Motor neuron (in vitro differentiated cells): ENCODE measurements at regions not wholly inside any gene's neighbourhood (a gene's known extent, or its start where the extent isn't known, plus 50 kb on each side); places are given as distances from the start of the nearest gene placed in this dataset.

ENCODE experiments used
- ATAC-seq, 8 experiments: fragments of 200-7000 bp; cut with Tn5 transposase; replicated peaks in 6 of 8; 2 replicates each; pipeline ENCODE4 v1.8.0; 2021; ENCODE audit warnings: mild to moderate bottlenecking in 8 of 8, moderate library complexity in 8 of 8
- H3K27ac ChIP-seq, 2 donors: fragments of 250-450 bp; sonication (Bioruptor Pico); 2 replicates each; pipeline ENCODE4 v1.9.0; 2021; ENCODE audit warnings: antibody characterized with exemption in 2 of 2, mild to moderate bottlenecking in 2 of 2, moderate library complexity in 1 of 2
- H3K4me1 ChIP-seq, 2 donors: fragments of 250-450 bp; sonication (Bioruptor Pico); replicated peaks in 1 of 2; 2 replicates each; pipeline ENCODE4 v1.6.1; 2021; ENCODE audit warnings: antibody characterized with exemption in 2 of 2, mild to moderate bottlenecking in 2 of 2, moderate library complexity in 1 of 2
- H3K4me3 ChIP-seq, 5 donors: fragments of 250-450 bp; sonication (Bioruptor Pico); 2 replicates each; pipeline ENCODE4 v1.9.0; 2021; ENCODE audit warnings: antibody characterized with exemption in 5 of 5, mild to moderate bottlenecking in 5 of 5, moderate library complexity in 4 of 5
- WGBS, 10 experiments: fragments of 450-650 bp; shearing (Covaris generic); methylation state at CpG; one replicate each; pipeline ENCODE4 v1.0.0; 2022; 5-methylcytosine and 5-hydroxymethylcytosine counted together
- in situ Hi-C, 9 experiments: fragments of 400-800 bp; cut with MboI; loops; one replicate each; pipeline ENCODE4 v1.15.0; 2021; ENCODE audit warnings: low sequenced_read_pairs in 9 of 9, low pct_unique_long_range_greater_than_20kb in 2 of 9; ENCODE audit not compliant: unreplicated experiment in 9 of 9

GRCh38 chr12:90854136-90854689 is 100.8 kb downstream of the CCER1 start:
- in situ Hi-C loops = no loop called here
- H3K27ac ChIP-seq = no peak overlapping the region
- peaks cover 0 to 4% of the 10 kb centered on the region in 2 donors for H3K4me1 ChIP-seq
- no peak overlapping the region for H3K4me3 ChIP-seq
- 6 to 53% (median 28%) methylated on average over 2 to 8 of the region's 8 CpGs for WGBS, 10 experiments
- peak in 6 of 8 experiments; percentile 45 to 66 (median 58) for ATAC-seq

GRCh38 chr12:90851800-90852718 is 102.9 kb downstream of the CCER1 start:
- no peak overlapping the region for H3K4me3 ChIP-seq
- WGBS, 10 experiments = 58 to 100% (median 74%) methylated on average over 1 to 2 of the region's 2 CpGs
- H3K4me1 ChIP-seq = no peaks in the 10 kb centered on the region
- H3K27ac ChIP-seq = no peak overlapping the region
- in situ Hi-C loops = no loop called here
- no peak for ATAC-seq

- no peaks in the 10 kb centered on the region for H3K4me1 ChIP-seq
- no peak overlapping the region for H3K27ac ChIP-seq
- WGBS, 10 experiments = 36 to 80% (median 56%) methylated on average over 1 to 4 of the region's 4 CpGs; no CpG with 5 or more reads in 1 of the 10 experiments
- in situ Hi-C loops = no loop called here
- no peak overlapping the region for H3K4me3 ChIP-seq
- no peak for ATAC-seq
Measured at GRCh38 chr12:90842477-90842876, 112.5 kb downstream of the CCER1 start.

- H3K4me3 ChIP-seq = no peak overlapping the region
- no peaks in the 10 kb centered on the region for H3K4me1 ChIP-seq
- ATAC-seq = no peak
- no peak overlapping the region for H3K27ac ChIP-seq
- in situ Hi-C loops = no loop called here
Measured at GRCh38 chr12:90841336-90841735, 113.6 kb downstream of the CCER1 start.

GRCh38 chr12:90839346-90839745 is 115.6 kb downstream of the CCER1 start:
- in situ Hi-C loops = no loop called here
- no peak for ATAC-seq
- Histone ChIP-seq H3K4me1 (no peaks in the 10 kb centered on the region), H3K27ac (no peak overlapping the region), H3K4me3 (no peak overlapping the region)

- no peak for ATAC-seq
- Histone ChIP-seq H3K27ac (no peak overlapping the region), H3K4me1 (no peaks in the 10 kb centered on the region), H3K4me3 (no peak overlapping the region)
- in situ Hi-C loops = no loop called here
- WGBS, 10 experiments = 61 to 100% (median 80%) methylated on average over 2 to 6 of the region's 6 CpGs; no CpG with 5 or more reads in 1 of the 10 experiments
Measured at GRCh38 chr12:90836689-90837088, 118.3 kb downstream of the CCER1 start.

GRCh38 chr12:90833228-90833627 is 121.7 kb downstream of the CCER1 start:
- no peak for ATAC-seq
- Histone ChIP-seq H3K4me3 (no peak overlapping the region), H3K4me1 (no peaks in the 10 kb centered on the region), H3K27ac (no peak overlapping the region)
- in situ Hi-C loops = no loop called here
- 6 to 71% (median 38%) methylated on average over 1 to 2 of the region's 2 CpGs for WGBS, 10 experiments

GRCh38 chr12:90832427-90832826 is 122.5 kb downstream of the CCER1 start:
- no peak overlapping the region for H3K4me3 ChIP-seq
- no peak for ATAC-seq
- H3K27ac ChIP-seq = no peak overlapping the region
- in situ Hi-C loops = no loop called here
- H3K4me1 ChIP-seq = no peaks in the 10 kb centered on the region
- 64 to 100% (median 83%) methylated on average over 1 to 3 of the region's 3 CpGs; no CpG with 5 or more reads in 1 of the 10 experiments for WGBS, 10 experiments

GRCh38 chr12:90831712-90832111 is 123.3 kb downstream of the CCER1 start:
- no peak overlapping the region for H3K4me3 ChIP-seq
- 0 to 100% (median 60%) methylated on average over 1 of the region's 1 CpG; no CpG with 5 or more reads in 1 of the 10 experiments for WGBS, 10 experiments
- no peaks in the 10 kb centered on the region for H3K4me1 ChIP-seq
- in situ Hi-C loops = no loop called here
- no peak overlapping the region for H3K27ac ChIP-seq
- ATAC-seq = no peak

- in situ Hi-C loops = no loop called here
- 9 to 92% (median 43%) methylated on average over 1 of the region's 1 CpG; no CpG with 5 or more reads in 5 of the 10 experiments for WGBS, 10 experiments
- Histone ChIP-seq H3K4me1 (no peaks in the 10 kb centered on the region), H3K27ac (no peak overlapping the region), H3K4me3 (no peak overlapping the region)
- ATAC-seq = no peak
Measured at GRCh38 chr12:90829044-90829443, 125.9 kb downstream of the CCER1 start.

- in situ Hi-C loops = no loop called here
- Histone ChIP-seq H3K4me3 (no peak overlapping the region), H3K4me1 (no peaks in the 10 kb centered on the region), H3K27ac (no peak overlapping the region)
- 20 to 67% (median 41%) methylated on average over 1 to 2 of the region's 2 CpGs; no CpG with 5 or more reads in 2 of the 10 experiments for WGBS, 10 experiments
- no peak for ATAC-seq
Measured at GRCh38 chr12:90828621-90829020, 126.4 kb downstream of the CCER1 start.

- Histone ChIP-seq H3K4me3 (no peak overlapping the region), H3K27ac (no peak overlapping the region), H3K4me1 (no peaks in the 10 kb centered on the region)
- in situ Hi-C loops = no loop called here
- no peak for ATAC-seq
Measured at GRCh38 chr12:90827567-90827966, 127.4 kb downstream of the CCER1 start.

- Histone ChIP-seq H3K4me1 (no peaks in the 10 kb centered on the region), H3K27ac (no peak overlapping the region), H3K4me3 (no peak overlapping the region)
- 50 to 93% (median 76%) methylated on average over 1 to 3 of the region's 3 CpGs for WGBS, 10 experiments
- peak in 2 of 8 experiments; percentile 91 for ATAC-seq
- in situ Hi-C loops = no loop called here
Measured at GRCh38 chr12:90826036-90826435, 128.9 kb downstream of the CCER1 start.

- Histone ChIP-seq H3K4me1 (no peaks in the 10 kb centered on the region), H3K27ac (no peak overlapping the region), H3K4me3 (no peak overlapping the region)
- ATAC-seq = no peak
- in situ Hi-C loops = no loop called here
- WGBS, 10 experiments = 86 to 100% (median 95%) methylated on average over 3 to 5 of the region's 32 CpGs; no CpG with 5 or more reads in 7 of the 10 experiments
Measured at GRCh38 chr12:90823859-90824258, 131.1 kb downstream of the CCER1 start.
